ENCODE measurements at regions not wholly inside any gene's neighbourhood (a gene's known extent, or its start where the extent isn't known, plus 50 kb on each side); places are given as distances from the start of the nearest gene placed in this dataset.

DNA sequence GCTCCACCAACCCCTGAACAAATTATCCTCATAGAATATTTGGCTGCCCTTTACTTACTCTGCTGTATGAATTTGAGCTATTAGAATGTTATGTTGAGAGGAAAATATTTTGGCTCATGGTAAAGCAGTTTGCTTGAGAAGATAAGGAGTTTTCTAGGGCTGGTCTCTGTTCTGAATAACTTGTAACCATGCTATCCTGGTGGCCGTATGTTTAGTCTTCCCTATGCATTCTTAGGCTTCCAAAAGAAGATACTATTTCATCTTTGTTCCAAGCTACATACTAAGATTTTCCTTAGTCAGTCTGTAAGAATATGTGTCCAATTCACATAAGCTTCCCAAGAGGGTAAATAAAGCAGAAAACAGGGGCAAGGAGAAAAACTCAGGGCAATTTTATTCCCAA is 1105.1 kb upstream of the PIK3C3 start:
- TF ChIP-seq, protein P1, sequence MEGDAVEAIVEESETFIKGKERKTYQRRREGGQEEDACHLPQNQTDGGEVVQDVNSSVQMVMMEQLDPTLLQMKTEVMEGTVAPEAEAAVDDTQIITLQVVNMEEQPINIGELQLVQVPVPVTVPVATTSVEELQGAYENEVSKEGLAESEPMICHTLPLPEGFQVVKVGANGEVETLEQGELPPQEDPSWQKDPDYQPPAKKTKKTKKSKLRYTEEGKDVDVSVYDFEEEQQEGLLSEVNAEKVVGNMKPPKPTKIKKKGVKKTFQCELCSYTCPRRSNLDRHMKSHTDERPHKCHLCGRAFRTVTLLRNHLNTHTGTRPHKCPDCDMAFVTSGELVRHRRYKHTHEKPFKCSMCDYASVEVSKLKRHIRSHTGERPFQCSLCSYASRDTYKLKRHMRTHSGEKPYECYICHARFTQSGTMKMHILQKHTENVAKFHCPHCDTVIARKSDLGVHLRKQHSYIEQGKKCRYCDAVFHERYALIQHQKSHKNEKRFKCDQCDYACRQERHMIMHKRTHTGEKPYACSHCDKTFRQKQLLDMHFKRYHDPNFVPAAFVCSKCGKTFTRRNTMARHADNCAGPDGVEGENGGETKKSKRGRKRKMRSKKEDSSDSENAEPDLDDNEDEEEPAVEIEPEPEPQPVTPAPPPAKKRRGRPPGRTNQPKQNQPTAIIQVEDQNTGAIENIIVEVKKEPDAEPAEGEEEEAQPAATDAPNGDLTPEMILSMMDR (IDR thresholded peaks at IDR 0.05), result no peak
- TF ChIP-seq POLR2A (IDR thresholded peaks at IDR 0.05), result no peak
